ENCODE measurements at regions not wholly inside any gene's neighbourhood (a gene's known extent, or its start where the extent isn't known, plus 50 kb on each side); places are given as distances from the start of the nearest gene placed in this dataset.

DNA sequence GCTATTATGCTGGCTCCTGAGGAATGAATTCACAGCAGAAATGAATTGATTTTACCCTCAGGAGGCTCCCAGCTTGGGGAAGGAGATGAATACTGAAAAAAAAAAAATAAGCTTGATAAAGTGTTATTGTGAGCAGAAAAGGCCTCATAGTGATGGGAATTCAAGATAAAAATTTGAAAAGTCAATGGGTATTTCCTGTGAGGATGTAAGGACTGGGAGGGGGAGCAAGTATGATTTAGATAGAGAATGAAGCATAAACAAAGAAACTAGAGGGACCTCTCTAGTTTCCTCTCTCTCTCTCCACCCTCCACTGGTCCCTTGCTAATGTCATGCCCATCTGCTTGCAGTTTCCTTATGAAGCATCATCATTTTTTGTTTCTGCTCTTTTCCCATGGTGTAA, 439.0 kb upstream of the PLXNA2 start:
- Mint-ChIP-seq H3K4me1 (ENCODE audit: low read depth, unreplicated experiment) (no peaks in the 10 kb centered on the region), H3K27me3 (ENCODE audit: low read depth, unreplicated experiment) (peaks cover 2% of the 10 kb centered on the region), H3K9me3 (ENCODE audit: unreplicated experiment) (no peaks in the 10 kb centered on the region), H3K4me3 (ENCODE audit: unreplicated experiment) (no peak overlapping the region), H3K27ac (ENCODE audit: unreplicated experiment) (no peak overlapping the region), H3K36me3 (ENCODE audit: low read depth, unreplicated experiment) (no peaks in the 10 kb centered on the region)
- no peaks in the 10 kb centered on the region for H3K79me2 ChIP-seq (ENCODE audit: insufficient read depth, low read length)
- FAIRE-seq (no peak), DNase-seq (ENCODE audit: low read depth) (no peak)
- TF ChIP-seq, protein P1, sequence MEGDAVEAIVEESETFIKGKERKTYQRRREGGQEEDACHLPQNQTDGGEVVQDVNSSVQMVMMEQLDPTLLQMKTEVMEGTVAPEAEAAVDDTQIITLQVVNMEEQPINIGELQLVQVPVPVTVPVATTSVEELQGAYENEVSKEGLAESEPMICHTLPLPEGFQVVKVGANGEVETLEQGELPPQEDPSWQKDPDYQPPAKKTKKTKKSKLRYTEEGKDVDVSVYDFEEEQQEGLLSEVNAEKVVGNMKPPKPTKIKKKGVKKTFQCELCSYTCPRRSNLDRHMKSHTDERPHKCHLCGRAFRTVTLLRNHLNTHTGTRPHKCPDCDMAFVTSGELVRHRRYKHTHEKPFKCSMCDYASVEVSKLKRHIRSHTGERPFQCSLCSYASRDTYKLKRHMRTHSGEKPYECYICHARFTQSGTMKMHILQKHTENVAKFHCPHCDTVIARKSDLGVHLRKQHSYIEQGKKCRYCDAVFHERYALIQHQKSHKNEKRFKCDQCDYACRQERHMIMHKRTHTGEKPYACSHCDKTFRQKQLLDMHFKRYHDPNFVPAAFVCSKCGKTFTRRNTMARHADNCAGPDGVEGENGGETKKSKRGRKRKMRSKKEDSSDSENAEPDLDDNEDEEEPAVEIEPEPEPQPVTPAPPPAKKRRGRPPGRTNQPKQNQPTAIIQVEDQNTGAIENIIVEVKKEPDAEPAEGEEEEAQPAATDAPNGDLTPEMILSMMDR (IDR thresholded peaks at IDR 0.05; ENCODE audit: insufficient read depth, low read depth, low read length), result no peak
- TF ChIP-seq EZH2 (IDR thresholded peaks at IDR 0.05; ENCODE audit: insufficient read depth, low read length), result no peak
- H3K27ac ChIP-seq (ENCODE audit: low read depth, low read length), result no peak overlapping the region
- H3K4me3 ChIP-seq (ENCODE audit: insufficient read depth, low read depth, low read length), result no peak overlapping the region
- H3K36me3 ChIP-seq (ENCODE audit: insufficient read depth, low read length), result no peaks in the 10 kb centered on the region
- H2AFZ ChIP-seq (ENCODE audit: low read depth, low read length), result no peak overlapping the region
- no peak overlapping the region for H3K4me2 ChIP-seq (ENCODE audit: low read length)
- H4K20me1 ChIP-seq (ENCODE audit: insufficient read depth, low read length), result no peaks in the 10 kb centered on the region
- no peaks in the 10 kb centered on the region for H3K27me3 ChIP-seq (ENCODE audit: insufficient read depth, low read length)
- no peaks in the 10 kb centered on the region for H3K4me1 ChIP-seq (ENCODE audit: insufficient read depth, low read length)
- H3K9me3 ChIP-seq (ENCODE audit: insufficient read depth, low read depth, low read length), result no peaks in the 10 kb centered on the region
- no peak overlapping the region for H3K9ac ChIP-seq (ENCODE audit: low read length)

DNA sequence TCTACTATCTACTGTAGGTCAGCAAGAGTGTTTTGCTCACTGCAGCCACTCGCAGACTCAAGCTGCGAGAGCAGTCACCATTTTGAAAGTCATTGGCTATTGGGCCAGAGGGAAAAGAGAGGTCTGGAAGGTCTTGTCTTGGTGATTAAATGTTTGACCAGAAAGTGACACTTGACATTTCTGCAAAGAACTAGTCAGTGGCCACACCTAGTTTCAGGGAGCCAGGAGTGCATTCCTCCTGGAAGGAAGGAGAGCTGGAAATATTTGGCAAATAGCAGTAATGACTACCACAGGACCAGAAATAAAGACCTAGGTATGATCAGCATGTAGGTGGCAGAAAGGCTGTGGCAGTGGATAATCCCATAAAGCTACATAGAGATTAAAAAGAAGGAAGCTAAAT, 440.0 kb upstream of the PLXNA2 start:
- Mint-ChIP-seq H3K4me3 (ENCODE audit: unreplicated experiment) (no peak overlapping the region), H3K27ac (ENCODE audit: unreplicated experiment) (no peak overlapping the region), H3K27me3 (ENCODE audit: low read depth, unreplicated experiment) (peaks cover 2% of the 10 kb centered on the region), H3K4me1 (ENCODE audit: low read depth, unreplicated experiment) (no peaks in the 10 kb centered on the region), H3K36me3 (ENCODE audit: low read depth, unreplicated experiment) (no peaks in the 10 kb centered on the region), H3K9me3 (ENCODE audit: unreplicated experiment) (no peaks in the 10 kb centered on the region)
- Histone ChIP-seq H3K4me1 (ENCODE audit: insufficient read depth, low read length) (no peaks in the 10 kb centered on the region), H3K27ac (ENCODE audit: low read depth, low read length) (no peak overlapping the region), H3K9ac (ENCODE audit: low read length) (no peak overlapping the region), H3K4me2 (ENCODE audit: low read length) (no peak overlapping the region), H3K79me2 (ENCODE audit: insufficient read depth, low read length) (no peaks in the 10 kb centered on the region), H3K4me3 (ENCODE audit: insufficient read depth, low read depth, low read length) (no peak overlapping the region), H3K27me3 (ENCODE audit: insufficient read depth, low read length) (no peaks in the 10 kb centered on the region), H3K9me3 (ENCODE audit: insufficient read depth, low read depth, low read length) (no peaks in the 10 kb centered on the region), H2AFZ (ENCODE audit: low read depth, low read length) (no peak overlapping the region), H3K36me3 (ENCODE audit: insufficient read depth, low read length) (no peaks in the 10 kb centered on the region), H4K20me1 (ENCODE audit: insufficient read depth, low read length) (no peaks in the 10 kb centered on the region)
- DNase-seq (ENCODE audit: low read depth) (no peak), FAIRE-seq (no peak)
- TF ChIP-seq, protein P1 (IDR thresholded peaks at IDR 0.05; ENCODE audit: insufficient read depth, low read depth, low read length), result no peak
- no peak for TF ChIP-seq EZH2 (IDR thresholded peaks at IDR 0.05; ENCODE audit: insufficient read depth, low read length)

DNA sequence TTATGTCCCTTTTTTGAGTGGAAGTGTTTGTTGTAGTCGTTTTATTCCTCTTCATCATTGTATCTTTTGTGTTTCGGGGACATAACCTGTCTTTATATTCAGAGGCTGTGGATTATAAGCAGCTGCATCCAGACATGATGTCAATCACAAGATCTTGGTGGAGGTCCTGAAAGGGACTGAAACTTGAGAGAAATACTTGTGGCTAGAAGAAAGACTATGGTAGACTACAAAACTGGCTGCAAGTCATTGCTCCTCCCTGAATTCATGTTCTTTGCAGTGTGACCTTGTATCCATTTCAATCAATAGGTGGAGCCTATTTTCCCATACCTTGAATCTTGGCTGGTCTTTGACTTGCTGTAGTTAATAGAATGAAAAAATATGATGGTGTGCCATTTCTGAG, 442.4 kb upstream of the PLXNA2 start:
- Histone ChIP-seq H3K4me3 (ENCODE audit: insufficient read depth, low read depth, low read length) (no peak overlapping the region), H3K9me3 (ENCODE audit: insufficient read depth, low read depth, low read length) (no peaks in the 10 kb centered on the region), H3K36me3 (ENCODE audit: insufficient read depth, low read length) (no peaks in the 10 kb centered on the region), H3K9ac (ENCODE audit: low read length) (no peak overlapping the region), H4K20me1 (ENCODE audit: insufficient read depth, low read length) (no peaks in the 10 kb centered on the region), H3K4me1 (ENCODE audit: insufficient read depth, low read length) (no peaks in the 10 kb centered on the region), H3K27me3 (ENCODE audit: insufficient read depth, low read length) (no peaks in the 10 kb centered on the region), H3K79me2 (ENCODE audit: insufficient read depth, low read length) (no peaks in the 10 kb centered on the region), H3K27ac (ENCODE audit: low read depth, low read length) (no peak overlapping the region), H3K4me2 (ENCODE audit: low read length) (no peak overlapping the region), H2AFZ (ENCODE audit: low read depth, low read length) (no peak overlapping the region)
- Mint-ChIP-seq H3K4me3 (ENCODE audit: unreplicated experiment) (no peak overlapping the region), H3K4me1 (ENCODE audit: low read depth, unreplicated experiment) (no peaks in the 10 kb centered on the region), H3K36me3 (ENCODE audit: low read depth, unreplicated experiment) (no peaks in the 10 kb centered on the region), H3K9me3 (ENCODE audit: unreplicated experiment) (no peaks in the 10 kb centered on the region), H3K27me3 (ENCODE audit: low read depth, unreplicated experiment) (peaks cover 2% of the 10 kb centered on the region), H3K27ac (ENCODE audit: unreplicated experiment) (no peak overlapping the region)
- no peak for FAIRE-seq
- DNase-seq (ENCODE audit: low read depth), result no peak
- TF ChIP-seq, protein P1 (IDR thresholded peaks at IDR 0.05; ENCODE audit: insufficient read depth, low read depth, low read length), result no peak
- no peak for TF ChIP-seq EZH2 (IDR thresholded peaks at IDR 0.05; ENCODE audit: insufficient read depth, low read length)
